Embryonic facial prominence (tissue), 1 donor: ENCODE measurements at regions not wholly inside any gene's neighbourhood (a gene's known extent, or its start where the extent isn't known, plus 50 kb on each side); places are given as distances from the start of the nearest gene placed in this dataset.

Experiments
- DNase-seq: peaks from one replicate; pipeline ENCODE4 v3.0.0-alpha.2; 2016; ENCODE audit errors: extremely low spot score

DNA sequence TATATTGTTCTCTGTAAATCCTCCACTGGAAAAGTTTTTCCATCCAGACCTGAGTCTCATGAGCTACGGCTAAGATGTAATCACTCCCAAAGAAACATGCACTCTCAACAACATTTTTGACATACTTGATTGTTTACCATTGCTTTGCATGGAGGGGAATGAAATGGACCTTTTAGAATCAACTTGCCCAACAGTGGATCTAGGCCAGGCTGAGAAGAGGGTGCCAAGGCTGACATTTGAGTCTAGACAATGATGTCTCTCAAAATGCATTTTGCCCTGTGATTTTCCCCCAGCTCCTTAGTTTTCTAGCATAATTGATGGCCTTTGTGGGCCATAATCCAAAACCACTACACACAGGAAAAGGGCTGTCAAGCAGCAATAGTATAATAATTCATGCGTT lies 297.9 kb upstream of the KLF6 start:
- DNase-seq: no peak

DNA sequence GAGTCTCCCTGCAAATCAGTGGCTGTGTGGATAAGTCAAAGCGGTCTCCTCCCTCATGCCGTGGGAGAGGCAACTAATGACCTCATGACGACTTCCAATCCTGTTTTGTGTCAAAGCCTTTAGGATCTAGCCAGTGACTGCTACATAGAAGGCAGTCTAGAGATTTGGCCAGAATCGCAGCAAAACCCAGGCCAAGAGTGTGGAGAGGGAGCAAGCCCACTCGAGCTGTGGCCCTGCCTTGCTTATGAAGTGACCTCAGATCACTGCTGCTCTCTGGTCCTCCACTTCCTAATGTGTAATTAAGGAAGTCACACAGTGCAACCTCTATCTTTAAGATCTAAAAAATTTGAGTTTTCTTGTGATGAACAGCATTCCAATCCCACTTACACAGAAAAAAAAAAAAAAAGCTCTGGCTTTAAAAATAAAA lies 296.7 kb upstream of the KLF6 start:
- peak; percentile 32 for DNase-seq

GRCh38 chr10:4080225-4080805 lies 295.3 kb upstream of the KLF6 start:
- no peak for DNase-seq

GRCh38 chr10:4079803-4080202 lies 294.8 kb upstream of the KLF6 start:
- DNase-seq: no peak

DNA sequence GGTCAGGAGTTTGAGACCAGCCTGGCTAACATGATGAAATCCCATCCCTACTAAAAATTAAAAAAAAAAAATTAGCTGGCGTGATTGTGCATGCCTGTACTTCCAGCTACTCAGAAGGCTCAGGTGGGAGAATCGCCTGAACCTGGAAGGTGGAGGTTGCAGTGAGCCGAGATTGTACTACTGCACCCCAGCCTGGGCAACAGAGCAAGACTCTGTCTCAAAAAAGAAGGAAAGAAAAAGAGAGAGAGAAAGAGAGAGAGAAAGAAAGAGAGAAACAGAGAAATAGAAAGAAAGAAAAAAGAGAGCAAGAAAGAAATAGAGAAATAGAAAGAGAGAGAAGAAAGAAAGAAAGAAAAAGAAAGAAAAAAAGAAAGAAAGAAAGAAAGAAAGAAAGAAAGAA lies 292.8 kb upstream of the KLF6 start:
- DNase-seq: no peak

DNA sequence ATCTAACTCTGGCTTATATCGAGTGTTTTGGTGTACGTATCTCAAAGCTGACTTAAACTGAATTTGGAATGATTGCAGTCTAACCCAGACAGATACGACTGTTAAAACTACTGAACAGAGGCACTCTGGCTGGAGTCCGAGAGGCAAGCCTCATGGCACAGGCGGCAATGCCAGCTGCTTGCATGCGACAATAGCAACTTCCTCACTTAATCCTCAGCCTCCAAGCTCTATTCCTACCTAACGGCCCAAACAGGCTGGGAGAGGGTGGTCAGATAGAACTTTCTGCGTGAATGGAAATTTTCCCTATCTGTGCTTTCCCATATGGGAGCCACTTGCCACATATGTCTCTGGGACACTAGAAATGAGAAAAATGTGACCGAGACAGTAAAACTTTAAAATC lies 292.0 kb upstream of the KLF6 start:
- no peak for DNase-seq

DNA sequence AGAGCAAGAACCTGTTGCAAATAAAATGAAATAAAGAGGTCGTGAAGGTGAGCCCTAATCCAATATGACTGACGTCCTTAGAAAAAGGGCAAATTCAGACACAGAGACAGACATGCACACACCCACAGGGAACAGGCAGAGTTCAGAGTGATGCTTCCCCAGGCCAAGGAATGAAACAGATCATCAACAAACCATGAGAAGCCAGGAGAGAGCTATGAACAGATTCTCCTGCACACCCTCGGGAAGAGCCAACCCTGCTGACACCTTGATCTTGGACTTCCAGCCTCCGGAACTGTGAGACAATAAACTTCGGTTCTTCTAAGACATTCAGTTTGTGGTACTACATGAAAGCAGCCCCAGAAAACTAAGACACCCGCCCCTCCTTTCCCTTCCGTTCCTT lies 290.4 kb upstream of the KLF6 start:
- no peak for DNase-seq

- DNase-seq: no peak
These were observed 289.8 kb upstream of the KLF6 start for GRCh38 chr10:4074545-4075407.

- DNase-seq: no peak
These were observed 288.9 kb upstream of the KLF6 start for GRCh38 chr10:4073912-4074311.

GRCh38 chr10:4070921-4071660 lies 286.1 kb upstream of the KLF6 start:
- no peak for DNase-seq

- no peak for DNase-seq
These were observed 285.2 kb upstream of the KLF6 start for GRCh38 chr10:4070184-4070583.

GRCh38 chr10:4069491-4069890 lies 284.5 kb upstream of the KLF6 start:
- no peak for DNase-seq

DNA sequence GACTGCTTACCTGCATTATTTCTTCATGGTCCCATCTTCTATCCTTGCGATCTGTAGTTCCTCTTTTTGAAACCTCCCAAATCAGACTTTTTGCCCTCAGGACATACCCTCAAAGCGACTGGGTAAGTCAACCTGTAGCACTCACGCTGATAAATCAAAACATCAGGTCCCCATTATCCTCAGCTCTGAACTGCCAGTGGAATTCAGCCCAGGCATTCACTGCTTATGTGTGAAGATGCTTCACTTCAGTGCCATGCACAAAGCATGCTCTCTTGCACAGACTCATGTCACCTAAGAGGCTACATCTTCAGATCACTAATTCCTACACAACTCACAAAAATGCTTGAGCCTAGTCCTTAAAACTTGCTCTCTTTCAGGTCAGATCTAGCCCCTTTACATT lies 283.6 kb upstream of the KLF6 start:
- no peak for DNase-seq

DNA sequence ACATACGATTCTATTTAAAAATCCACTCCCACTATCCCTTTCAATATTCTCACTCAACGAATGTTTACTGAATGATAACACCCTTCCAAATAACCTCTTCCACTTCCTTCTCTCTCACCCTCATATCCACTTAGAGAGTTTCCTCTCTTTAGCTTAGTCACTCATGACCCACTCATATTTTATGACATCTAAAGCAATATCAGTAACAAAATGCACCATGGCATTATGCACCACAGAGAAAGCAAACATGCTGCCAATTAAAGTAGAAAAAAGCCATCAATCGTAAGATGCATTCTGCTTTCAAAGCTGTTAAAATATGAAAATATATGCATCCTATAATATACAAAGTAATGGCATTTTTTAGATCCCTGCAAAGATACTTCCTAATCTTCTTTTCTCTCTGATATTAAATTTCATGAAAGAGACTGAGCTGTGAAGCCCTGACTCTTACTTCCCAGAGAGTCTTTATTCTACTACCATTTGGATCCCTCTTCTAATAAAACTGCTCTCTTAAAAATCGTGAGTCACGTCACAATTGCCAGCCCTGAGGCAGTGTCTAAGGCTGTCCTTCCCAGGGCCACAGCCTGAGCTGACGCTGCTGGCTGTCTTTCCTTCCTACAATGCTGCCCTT lies 283.0 kb upstream of the KLF6 start:
- DNase-seq: no peak

- DNase-seq: no peak
These were observed 282.5 kb upstream of the KLF6 start for GRCh38 chr10:4067531-4067930.

DNA sequence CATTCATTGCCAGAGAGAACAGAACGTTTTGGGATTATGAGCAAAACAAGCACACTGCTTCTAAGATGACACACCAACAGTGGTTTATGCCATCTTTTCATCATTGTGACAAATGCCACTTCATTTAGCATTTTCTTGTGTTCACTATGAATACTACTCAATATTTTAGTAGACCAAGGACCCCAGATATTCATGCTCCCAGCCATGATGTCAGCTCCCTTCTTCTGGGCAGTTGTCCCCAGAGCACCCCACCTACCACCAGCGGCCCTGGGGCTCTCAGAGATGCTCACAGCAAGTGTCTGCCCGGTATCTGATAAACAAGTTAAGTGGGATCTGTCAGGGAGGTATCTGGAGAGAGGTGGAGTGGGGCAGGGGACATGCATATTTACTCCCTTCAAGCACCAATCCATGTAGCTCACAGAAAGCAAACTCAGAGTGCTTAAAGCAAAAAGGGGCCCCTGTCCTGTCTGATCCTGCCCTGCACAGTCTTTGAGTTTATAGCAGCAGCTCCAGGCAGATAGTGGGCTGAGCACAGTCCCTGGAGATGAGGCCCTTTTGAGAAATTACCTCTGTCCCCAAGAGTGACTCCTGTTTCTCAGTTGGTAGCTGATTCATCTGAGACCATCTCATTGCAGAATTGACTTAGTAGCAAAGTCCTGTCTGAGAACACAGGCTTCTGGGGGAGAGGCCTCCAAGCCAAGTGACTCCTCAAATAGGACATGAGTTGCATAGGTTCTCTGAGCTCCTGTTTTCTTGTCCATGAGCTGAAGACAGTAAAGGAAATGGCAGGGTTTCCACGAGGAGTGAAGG lies 281.8 kb upstream of the KLF6 start:
- no peak for DNase-seq

DNA sequence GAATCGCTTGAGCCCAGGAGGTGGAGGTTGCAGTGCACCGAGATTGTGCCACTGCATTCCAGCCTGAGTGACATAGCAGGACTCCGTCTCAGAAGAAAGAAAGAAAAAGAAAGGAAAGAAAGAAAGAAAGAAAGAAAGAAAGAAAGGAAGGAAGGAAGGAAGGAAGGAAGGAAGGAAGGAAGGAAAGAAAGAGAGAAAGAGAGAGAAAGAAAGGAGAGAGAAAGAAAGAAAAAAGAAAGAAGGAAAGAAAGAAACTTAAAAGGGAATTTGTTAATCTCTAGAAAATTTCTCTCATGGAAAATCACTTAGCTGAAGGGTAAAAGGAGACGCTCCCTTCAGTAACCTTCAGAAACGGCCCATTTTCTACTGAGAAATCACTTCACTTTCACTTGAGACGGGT lies 279.5 kb upstream of the KLF6 start:
- DNase-seq: no peak

GRCh38 chr10:4063717-4064116 lies 278.7 kb upstream of the KLF6 start:
- DNase-seq: no peak

GRCh38 chr10:4062751-4063150 lies 277.7 kb upstream of the KLF6 start:
- no peak for DNase-seq

DNA sequence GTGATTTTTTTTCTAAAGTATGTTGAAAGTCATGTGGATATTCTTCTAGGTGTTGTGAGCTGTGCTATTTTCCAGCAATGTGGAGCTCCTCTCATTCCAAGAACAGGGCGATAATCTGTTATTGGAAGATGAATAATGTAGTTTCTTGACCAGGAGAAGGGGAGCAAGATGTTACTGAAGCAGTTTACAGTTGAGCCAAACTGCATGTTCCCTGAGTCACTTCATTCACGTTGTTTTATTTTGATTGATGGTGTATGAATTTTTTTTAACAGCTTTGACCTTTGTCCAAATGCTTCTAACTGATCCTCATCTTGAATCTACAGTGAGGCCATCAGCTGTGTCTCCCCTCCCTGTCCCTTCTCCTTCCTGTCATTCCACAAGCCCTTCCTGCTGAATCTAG lies 277.1 kb upstream of the KLF6 start:
- DNase-seq: no peak

- DNase-seq: no peak
These were observed 276.5 kb upstream of the KLF6 start for GRCh38 chr10:4061441-4061951.
